Endothelial cell of umbilical vein (primary cell): ENCODE measurements at regions not wholly inside any gene's neighbourhood (a gene's known extent, or its start where the extent isn't known, plus 50 kb on each side); places are given as distances from the start of the nearest gene placed in this dataset.

Experiments
- BruUV-seq: library from RNA; stranded (reverse); fragments of 400-500 nt; replicated peaks from 2 replicates; lab custom pipeline; 2021; lab: Mats Ljungman, UMichigan
- CTCF ChIA-PET: fragments of 300-600, 350-600 bp; sonication (Branson Sonifier 250); formaldehyde crosslinking; loops from one replicate; lab custom pipeline; 2021; ENCODE audit warnings: antibody characterized with exemption, inconsistent platforms; lab: Charles Lee
- POLR2A ChIA-PET: fragments of 300-600, 350-600 bp; sonication (Branson Sonifier 250); formaldehyde crosslinking; loops from one replicate; lab custom pipeline; 2021; ENCODE audit warnings: antibody characterized with exemption, inconsistent platforms; lab: Charles Lee
- DNase-seq: peaks from one replicate; pipeline ENCODE4 v3.0.0-alpha.2; 2011; ENCODE audit warnings: low read depth, low spot score
- FAIRE-seq: peaks from 2 replicates; lab custom pipeline; 2011; peaks lifted over from hg19 to GRCh38; lab: Jason Lieb, UNC
- H2AFZ ChIP-seq: 2 replicates; pipeline ENCODE4 v1.6.0; 2012; ENCODE audit warnings: low read depth, low read length, control low read depth, inconsistent platforms
- H3K27ac ChIP-seq: 2 replicates; pipeline ENCODE4 v1.5.1; 2011; ENCODE audit warnings: low read depth, mild to moderate bottlenecking, control low read depth, low read length, moderate library complexity; ENCODE audit not compliant: insufficient read depth
- H3K27me3 ChIP-seq, 2 experiments: 2 replicates each; pipeline versions ENCODE4 v1.6.0 to v1.6.1; 2011; ENCODE audit warnings: low read length in 2 of 2, mixed read lengths in 1 of 2; ENCODE audit not compliant: control insufficient read depth in 2 of 2, insufficient read depth in 2 of 2
- H3K36me3 ChIP-seq, 2 experiments: 2 replicates in 1 of 2; 3 replicates in 1 of 2; pipeline ENCODE4 v1.5.1; 2011; ENCODE audit warnings: low read length in 2 of 2, mild to moderate bottlenecking in 1 of 2, moderate library complexity in 1 of 2; ENCODE audit not compliant: control insufficient read depth in 2 of 2, insufficient read depth in 2 of 2; ENCODE audit errors: extremely low read depth in 1 of 2
- H3K4me1 ChIP-seq: 3 replicates; pipeline ENCODE4 v1.5.1; 2011; ENCODE audit warnings: mild to moderate bottlenecking, low read length; ENCODE audit not compliant: control insufficient read depth, insufficient read depth; ENCODE audit errors: extremely low read depth
- H3K4me2 ChIP-seq: 2 replicates; pipeline ENCODE4 v1.6.1; 2011; ENCODE audit warnings: low read length, control low read depth, mixed read lengths; ENCODE audit not compliant: insufficient read depth
- H3K4me3 ChIP-seq, 3 experiments: fragments of 200-600 bp in 1 of 3; sonication (generic), shearing (Covaris generic) in 1 of 3; replicated peaks in 1 of 3; 2 replicates each; pipeline ENCODE4 v1.5.1; 2011 to 2016; ENCODE audit warnings: control low read depth in 3 of 3, low read length in 3 of 3, mild to moderate bottlenecking in 2 of 3, inconsistent platforms in 1 of 3, low read depth in 1 of 3, moderate library complexity in 1 of 3; ENCODE audit not compliant: insufficient read depth in 1 of 3
- H3K79me2 ChIP-seq: 2 replicates; pipeline ENCODE4 v1.6.0; 2012; ENCODE audit warnings: low read length, inconsistent platforms; ENCODE audit not compliant: control insufficient read depth, insufficient read depth
- H3K9ac ChIP-seq: replicated peaks from 2 replicates; pipeline ENCODE3; 2011; ENCODE audit warnings: low read length, control low read depth; ENCODE audit not compliant: insufficient read depth; ENCODE audit errors: extremely low read depth
- H3K9me1 ChIP-seq: replicated peaks from 3 replicates; pipeline ENCODE4 v1.6.0; 2011; ENCODE audit warnings: mild to moderate bottlenecking, low read length; ENCODE audit not compliant: control insufficient read depth, insufficient read depth; ENCODE audit errors: extremely low read depth
- H3K9me3 ChIP-seq: replicated peaks from 2 replicates; pipeline ENCODE4 v1.5.1; 2012; ENCODE audit warnings: low read length, inconsistent platforms; ENCODE audit not compliant: control insufficient read depth, insufficient read depth
- H4K20me1 ChIP-seq: replicated peaks from 2 replicates; pipeline ENCODE3; 2011; ENCODE audit warnings: mild to moderate bottlenecking, low read length; ENCODE audit not compliant: control insufficient read depth, insufficient read depth; ENCODE audit errors: extremely low read depth
- CTCF ChIP-seq, 2 donors: IDR thresholded peaks; 1 replicate in 1 of 2; 2 replicates in 1 of 2; pipeline ENCODE4 v1.5.1; 2011; ENCODE audit warnings: low read length in 2 of 2, mild to moderate bottlenecking in 2 of 2, moderate library complexity in 2 of 2, control low read depth in 1 of 2, inconsistent platforms in 1 of 2, low read depth in 1 of 2; ENCODE audit not compliant: insufficient read depth in 1 of 2; ENCODE audit errors: extremely low read depth in 1 of 2
- EZH2 ChIP-seq: IDR thresholded peaks from 2 replicates; pipeline ENCODE4 v1.6.1; 2012; ENCODE audit warnings: borderline replicate concordance, low read depth, mild to moderate bottlenecking, moderate library complexity, low read length, inconsistent platforms; ENCODE audit not compliant: severe bottlenecking
- FOS ChIP-seq: IDR thresholded peaks from 2 replicates; pipeline ENCODE4 v1.6.1; 2011; ENCODE audit warnings: mild to moderate bottlenecking, low read length, moderate library complexity, borderline replicate concordance; ENCODE audit not compliant: insufficient read depth
- GATA2 ChIP-seq: IDR thresholded peaks from 2 replicates; pipeline ENCODE4 v1.7.0; 2011; ENCODE audit warnings: low read depth, mild to moderate bottlenecking, moderate library complexity, mixed read lengths, low read length; ENCODE audit not compliant: insufficient read length, insufficient read depth
- JUN ChIP-seq: IDR thresholded peaks from 2 replicates; pipeline ENCODE4 v1.6.1; 2011; ENCODE audit warnings: borderline replicate concordance, low read depth; ENCODE audit not compliant: insufficient read length, insufficient read depth
- MAX ChIP-seq: IDR thresholded peaks from 2 replicates; pipeline ENCODE4 v1.6.1; 2011; ENCODE audit not compliant: insufficient read depth, insufficient read length
- MYC ChIP-seq: IDR thresholded peaks from one replicate; pipeline ENCODE4 v1.6.1; 2011; ENCODE audit warnings: mild to moderate bottlenecking, low read depth, low read length
- POLR2A ChIP-seq: IDR thresholded peaks from 2 replicates; pipeline ENCODE4 v1.6.1; 2012; ENCODE audit warnings: low read depth, mild to moderate bottlenecking, control low read depth, low read length
- POLR2AphosphoS5 ChIP-seq: IDR thresholded peaks from 2 replicates; pipeline ENCODE4 v1.6.1; 2012; ENCODE audit warnings: low read depth, mild to moderate bottlenecking, control low read depth, low read length, moderate library complexity; ENCODE audit not compliant: insufficient read depth
- dilution Hi-C: fragments of 300-500 bp; cut with MboI; formaldehyde crosslinking; loops from one replicate; pipeline ENCODE4 v1.15.0; 2019; ENCODE audit warnings: low sequenced_read_pairs; ENCODE audit not compliant: extremely low pct_ligation_motif_present
- intact Hi-C: fragments of 100-400 bp; cut with micrococcal nuclease; formaldehyde crosslinking; loops from one replicate; pipeline ENCODE4 v1.10.0; 2022

- Histone ChIP-seq H3K36me3 (no peaks in the 10 kb centered on the region), H3K4me3 (no peak overlapping the region), H4K20me1 (no peaks in the 10 kb centered on the region), H3K9me3 (no peaks in the 10 kb centered on the region), H3K27me3 (no peaks in the 10 kb centered on the region), H3K4me2 (no peak overlapping the region), H2AFZ (no peak overlapping the region), H3K9me1 (no peaks in the 10 kb centered on the region), H3K27ac (no peak overlapping the region), H3K9ac (no peak overlapping the region), H3K4me1 (no peaks in the 10 kb centered on the region), H3K79me2 (no peaks in the 10 kb centered on the region)
- dilution Hi-C loops, result no loop called here
- no peak for DNase-seq
- ChIA-PET POLR2A (no interaction called here), CTCF (no interaction called here)
- no TSS peak for BruUV-seq
- intact Hi-C loops, result no loop called here
- FAIRE-seq, result no peak
- TF ChIP-seq MYC (no peak), MAX (no peak)
Measured at GRCh38 chr4:14084598-14084997, 457.1 kb upstream of the BOD1L1 start.

- Histone ChIP-seq H2AFZ (no peak overlapping the region), H3K9ac (no peak overlapping the region), H3K9me3 (no peaks in the 10 kb centered on the region), H3K9me1 (no peaks in the 10 kb centered on the region), H3K79me2 (no peaks in the 10 kb centered on the region), H3K36me3 (no peaks in the 10 kb centered on the region), H3K4me3 (no peak overlapping the region), H4K20me1 (no peaks in the 10 kb centered on the region), H3K27me3 (no peaks in the 10 kb centered on the region), H3K4me1 (no peaks in the 10 kb centered on the region), H3K4me2 (no peak overlapping the region), H3K27ac (no peak overlapping the region)
- no peak for DNase-seq
- ChIA-PET POLR2A (no interaction called here), CTCF (no interaction called here)
- FAIRE-seq, result no peak
- no TSS peak for BruUV-seq
- dilution Hi-C loops, result no loop called here
- intact Hi-C loops, result no loop called here
- no peak for TF ChIP-seq EZH2
- no peak for TF ChIP-seq MAX
- no peak for TF ChIP-seq GATA2
- TF ChIP-seq JUN, result no peak
- no peak for TF ChIP-seq CTCF (IDR thresholded peaks at IDR 0.05; ENCODE audit: extremely low read depth in 1 of 2, insufficient read depth in 1 of 2, low read depth in 1 of 2, low read length in 2 of 2)
- no peak for TF ChIP-seq FOS
- TF ChIP-seq MYC, result no peak
- TF ChIP-seq POLR2A, result no peak
- no peak for TF ChIP-seq POLR2AphosphoS5
Measured at GRCh38 chr4:14087459-14087858, 459.9 kb upstream of the BOD1L1 start.
